ENCODE measurements at regions not wholly inside any gene's neighbourhood (a gene's known extent, or its start where the extent isn't known, plus 50 kb on each side); places are given as distances from the start of the nearest gene placed in this dataset.

- ChIA-PET CTCF (interaction anchor here (2.1 kb wide), 1 partner anchor 657 kb away, joined by 5 read pairs; no protein-coding TSS in a partner anchor), POLR2A (no interaction called here)
- no peak overlapping the region for H3K27ac ChIP-seq (ENCODE audit: low read depth in 2 of 2, low read length in 1 of 2)
- no peak overlapping the region for H3K4me3 ChIP-seq (ENCODE audit: low read depth in 2 of 2, low read length in 1 of 2)
- no peaks in the 10 kb centered on the region for H3F3A ChIP-seq (replicated peaks; ENCODE audit: insufficient read depth)
- no peak overlapping the region for H2AFZ ChIP-seq (ENCODE audit: low read depth)
- no peak for DNase-seq
- H3K4me2 ChIP-seq = no peak overlapping the region
- H3K79me2 ChIP-seq (ENCODE audit: insufficient read depth) = no peaks in the 10 kb centered on the region
- no peaks in the 10 kb centered on the region for H3K4me1 ChIP-seq (ENCODE audit: control insufficient read depth in 1 of 2, insufficient read depth in 2 of 2, low read depth in 1 of 2, low read length in 1 of 2)
- H3K9ac ChIP-seq = no peak overlapping the region
- H4K20me1 ChIP-seq (ENCODE audit: insufficient read depth) = no peaks in the 10 kb centered on the region
- TF ChIP-seq, protein P1, sequence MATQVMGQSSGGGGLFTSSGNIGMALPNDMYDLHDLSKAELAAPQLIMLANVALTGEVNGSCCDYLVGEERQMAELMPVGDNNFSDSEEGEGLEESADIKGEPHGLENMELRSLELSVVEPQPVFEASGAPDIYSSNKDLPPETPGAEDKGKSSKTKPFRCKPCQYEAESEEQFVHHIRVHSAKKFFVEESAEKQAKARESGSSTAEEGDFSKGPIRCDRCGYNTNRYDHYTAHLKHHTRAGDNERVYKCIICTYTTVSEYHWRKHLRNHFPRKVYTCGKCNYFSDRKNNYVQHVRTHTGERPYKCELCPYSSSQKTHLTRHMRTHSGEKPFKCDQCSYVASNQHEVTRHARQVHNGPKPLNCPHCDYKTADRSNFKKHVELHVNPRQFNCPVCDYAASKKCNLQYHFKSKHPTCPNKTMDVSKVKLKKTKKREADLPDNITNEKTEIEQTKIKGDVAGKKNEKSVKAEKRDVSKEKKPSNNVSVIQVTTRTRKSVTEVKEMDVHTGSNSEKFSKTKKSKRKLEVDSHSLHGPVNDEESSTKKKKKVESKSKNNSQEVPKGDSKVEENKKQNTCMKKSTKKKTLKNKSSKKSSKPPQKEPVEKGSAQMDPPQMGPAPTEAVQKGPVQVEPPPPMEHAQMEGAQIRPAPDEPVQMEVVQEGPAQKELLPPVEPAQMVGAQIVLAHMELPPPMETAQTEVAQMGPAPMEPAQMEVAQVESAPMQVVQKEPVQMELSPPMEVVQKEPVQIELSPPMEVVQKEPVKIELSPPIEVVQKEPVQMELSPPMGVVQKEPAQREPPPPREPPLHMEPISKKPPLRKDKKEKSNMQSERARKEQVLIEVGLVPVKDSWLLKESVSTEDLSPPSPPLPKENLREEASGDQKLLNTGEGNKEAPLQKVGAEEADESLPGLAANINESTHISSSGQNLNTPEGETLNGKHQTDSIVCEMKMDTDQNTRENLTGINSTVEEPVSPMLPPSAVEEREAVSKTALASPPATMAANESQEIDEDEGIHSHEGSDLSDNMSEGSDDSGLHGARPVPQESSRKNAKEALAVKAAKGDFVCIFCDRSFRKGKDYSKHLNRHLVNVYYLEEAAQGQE (IDR thresholded peaks at IDR 0.05; ENCODE audit: low read depth, low read length) = no peak
- TF ChIP-seq SMC3 (IDR thresholded peaks at IDR 0.05; ENCODE audit: low read depth, low read length) = no peak
- no peak for TF ChIP-seq USF2 (IDR thresholded peaks at IDR 0.05; ENCODE audit: borderline replicate concordance, low read depth, low read length)
- TF ChIP-seq, protein P2, sequence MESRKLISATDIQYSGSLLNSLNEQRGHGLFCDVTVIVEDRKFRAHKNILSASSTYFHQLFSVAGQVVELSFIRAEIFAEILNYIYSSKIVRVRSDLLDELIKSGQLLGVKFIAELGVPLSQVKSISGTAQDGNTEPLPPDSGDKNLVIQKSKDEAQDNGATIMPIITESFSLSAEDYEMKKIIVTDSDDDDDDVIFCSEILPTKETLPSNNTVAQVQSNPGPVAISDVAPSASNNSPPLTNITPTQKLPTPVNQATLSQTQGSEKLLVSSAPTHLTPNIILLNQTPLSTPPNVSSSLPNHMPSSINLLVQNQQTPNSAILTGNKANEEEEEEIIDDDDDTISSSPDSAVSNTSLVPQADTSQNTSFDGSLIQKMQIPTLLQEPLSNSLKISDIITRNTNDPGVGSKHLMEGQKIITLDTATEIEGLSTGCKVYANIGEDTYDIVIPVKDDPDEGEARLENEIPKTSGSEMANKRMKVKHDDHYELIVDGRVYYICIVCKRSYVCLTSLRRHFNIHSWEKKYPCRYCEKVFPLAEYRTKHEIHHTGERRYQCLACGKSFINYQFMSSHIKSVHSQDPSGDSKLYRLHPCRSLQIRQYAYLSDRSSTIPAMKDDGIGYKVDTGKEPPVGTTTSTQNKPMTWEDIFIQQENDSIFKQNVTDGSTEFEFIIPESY (IDR thresholded peaks at IDR 0.05; ENCODE audit: borderline replicate concordance, low read depth) = no peak
- no peak for TF ChIP-seq TAF1 (IDR thresholded peaks at IDR 0.05; ENCODE audit: borderline replicate concordance, low read depth, low read length)
- H3K9me2 ChIP-seq = no peaks in the 10 kb centered on the region
- no peaks in the 10 kb centered on the region for H3K36me3 ChIP-seq (replicated peaks in 1 of 2; ENCODE audit: control insufficient read depth in 1 of 2, insufficient read depth in 2 of 2, low read length in 1 of 2)
- WGBS (ENCODE audit: low lambda C conversion rate) = 12% methylated on average over 1 of the region's 1 CpG
- no peaks in the 10 kb centered on the region for H3K27me3 ChIP-seq (ENCODE audit: insufficient read depth)
- H3K9me3 ChIP-seq = no peaks in the 10 kb centered on the region
Observed at GRCh38 chr2:49834433-49834832, 680.1 kb upstream of the FSHR start.

DNA sequence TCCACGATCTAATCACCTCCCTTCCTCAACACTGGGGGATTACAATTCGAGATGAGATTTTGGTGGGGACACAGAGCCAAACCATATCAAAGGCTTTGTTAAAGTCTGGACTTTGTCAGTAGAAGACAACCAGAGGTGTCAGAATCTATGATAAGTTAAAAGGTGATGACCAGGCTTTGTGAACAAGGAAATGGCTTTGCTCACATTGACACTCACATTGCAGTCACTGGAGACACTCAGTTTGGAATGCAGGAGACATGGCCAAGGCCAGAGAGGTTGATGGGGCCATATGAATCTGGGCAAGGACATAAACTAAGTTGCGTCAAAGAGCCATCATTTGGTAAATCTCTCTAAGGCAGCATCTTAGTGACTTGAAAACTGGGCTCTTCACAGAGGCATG is 678.2 kb upstream of the FSHR start:
- Histone ChIP-seq H3F3A (replicated peaks; ENCODE audit: insufficient read depth) (no peaks in the 10 kb centered on the region), H4K20me1 (ENCODE audit: insufficient read depth) (no peaks in the 10 kb centered on the region), H3K4me3 (ENCODE audit: low read depth in 2 of 2, low read length in 1 of 2) (no peak overlapping the region), H3K79me2 (ENCODE audit: insufficient read depth) (no peaks in the 10 kb centered on the region), H2AFZ (ENCODE audit: low read depth) (no peak overlapping the region), H3K27me3 (ENCODE audit: insufficient read depth) (no peaks in the 10 kb centered on the region), H3K27ac (ENCODE audit: low read depth in 2 of 2, low read length in 1 of 2) (no peak overlapping the region), H3K4me1 (ENCODE audit: control insufficient read depth in 1 of 2, insufficient read depth in 2 of 2, low read depth in 1 of 2, low read length in 1 of 2) (no peaks in the 10 kb centered on the region), H3K9me3 (no peaks in the 10 kb centered on the region), H3K36me3 (replicated peaks in 1 of 2; ENCODE audit: control insufficient read depth in 1 of 2, insufficient read depth in 2 of 2, low read length in 1 of 2) (no peaks in the 10 kb centered on the region), H3K9me2 (no peaks in the 10 kb centered on the region), H3K4me2 (no peak overlapping the region), H3K9ac (no peak overlapping the region)
- POLR2A ChIA-PET = no interaction called here
- TF ChIP-seq SMC3 (IDR thresholded peaks at IDR 0.05; ENCODE audit: low read depth, low read length) (no peak), GABPA (IDR thresholded peaks at IDR 0.05; ENCODE audit: low read depth) (no peak), CHD2 (IDR thresholded peaks at IDR 0.05; ENCODE audit: low read length, partially characterized antibody) (no peak), POLR2AphosphoS5 (IDR thresholded peaks at IDR 0.05; ENCODE audit: low read depth, low read length) (no peak), PBX3 (IDR thresholded peaks at IDR 0.05) (no peak), YY1 (IDR thresholded peaks at IDR 0.05; ENCODE audit: low read depth) (no peak), GATA2 (CRISPR knock-in tag; IDR thresholded peaks at IDR 0.05) (no peak), RXRA (IDR thresholded peaks at IDR 0.05; ENCODE audit: borderline replicate concordance, low read depth) (no peak), FOXJ3 (CRISPR knock-in tag; IDR thresholded peaks at IDR 0.05) (no peak)
- TF ChIP-seq, protein P1 (IDR thresholded peaks at IDR 0.05; ENCODE audit: low read depth, low read length) = no peak
- WGBS (ENCODE audit: low lambda C conversion rate) = 32% methylated on average over 3 of the region's 3 CpGs
- CTCF ChIA-PET = no interaction called here
- DNase-seq = no peak

Measured in SK-N-SH (cell line).